HCT116 (cell line): ENCODE measurements at regions not wholly inside any gene's neighbourhood (a gene's known extent, or its start where the extent isn't known, plus 50 kb on each side); places are given as distances from the start of the nearest gene placed in this dataset.

ENCODE experiments used
- ATAC-seq: fragments of 200-7000 bp; cut with Tn5 transposase; 2 replicates; pipeline ENCODE4 v1.9.1; 2020; ENCODE audit warnings: mild to moderate bottlenecking, moderate library complexity
- BruUV-seq: library from RNA; stranded (reverse); fragments of 400-500 nt; replicated peaks from 2 replicates; lab custom pipeline; 2021; lab: Mats Ljungman, UMichigan
- CTCF ChIA-PET: fragments of 300-600 bp; sonication (Branson Sonifier 250); formaldehyde crosslinking; loops from one replicate; lab custom pipeline; 2021; ENCODE audit warnings: antibody characterized with exemption; lab: Charles Lee
- POLR2A ChIA-PET: fragments of 300-600, 350-600 bp; sonication (Branson Sonifier 250); formaldehyde crosslinking; loops from one replicate; lab custom pipeline; 2021; ENCODE audit warnings: antibody characterized with exemption; lab: Charles Lee
- RAD21 ChIA-PET, 2 experiments: fragments of 300-600 bp; sonication (Branson Sonifier 250); formaldehyde crosslinking; loops; one replicate each; lab custom pipeline; 2023; ENCODE audit warnings: low total read pairs in 2 of 2; ENCODE audit not compliant: uncharacterized antibody in 2 of 2, unreplicated experiment in 2 of 2, low non-redundant PET in 1 of 2; lab: Charles Lee
- DNase-seq: peaks from one replicate; pipeline ENCODE4 v3.0.0-alpha.2; 2010; ENCODE audit warnings: low read depth, low spot score
- H2AFZ ChIP-seq: fragments of 200-600 bp; shearing (Covaris generic), sonication (generic); 2 replicates; pipeline ENCODE4 v1.6.1; 2017; ENCODE audit warnings: low read depth, mixed run types, mixed read lengths, antibody characterized with exemption, low read length; ENCODE audit not compliant: poor library complexity, severe bottlenecking
- H3K27ac ChIP-seq: 2 replicates; pipeline ENCODE4 v1.5.1; 2012; ENCODE audit warnings: low read depth, low read length
- H3K27me3 ChIP-seq: fragments of 200-600 bp; sonication (generic); 2 replicates; pipeline ENCODE4 v1.6.1; 2016; ENCODE audit warnings: mixed run types, low read length, mixed read lengths; ENCODE audit not compliant: insufficient read depth
- H3K36me3 ChIP-seq, 2 experiments: fragments of 200-500 bp in 1 of 2; fragments of 200-600 bp in 1 of 2; sonication (Bioruptor generic) in 1 of 2; sonication (generic) in 1 of 2; 2 replicates each; pipeline versions ENCODE4 v1.5.1 to v1.6.1; 2014 to 2016; ENCODE audit warnings: low read length in 2 of 2, inconsistent platforms in 1 of 2, mixed read lengths in 1 of 2, mixed run types in 1 of 2; ENCODE audit not compliant: insufficient read depth in 2 of 2, control insufficient read depth in 1 of 2
- H3K4me1 ChIP-seq, 2 experiments: fragments of 200-600 bp in 1 of 2; sonication (generic) in 1 of 2; 2 replicates each; pipeline versions ENCODE4 v1.5.1 to v1.6.1; 2012 to 2017; ENCODE audit warnings: low read length in 2 of 2, inconsistent platforms in 1 of 2, mild to moderate bottlenecking in 1 of 2, mixed read lengths in 1 of 2, mixed run types in 1 of 2, moderate library complexity in 1 of 2; ENCODE audit not compliant: insufficient read depth in 2 of 2, control insufficient read depth in 1 of 2
- H3K4me2 ChIP-seq: fragments of 200-600 bp; sonication (generic); 2 replicates; pipeline ENCODE4 v1.6.1; 2017; ENCODE audit warnings: mixed run types, low read length, mixed read lengths
- H3K4me3 ChIP-seq, 2 experiments: fragments of 200-600 bp in 1 of 2; sonication (generic) in 1 of 2; replicated peaks in 1 of 2; 2 replicates each; pipeline ENCODE4 v1.5.1; 2011 to 2016; ENCODE audit warnings: low read length in 2 of 2, control low read depth in 1 of 2, low read depth in 1 of 2, mild to moderate bottlenecking in 1 of 2, mixed read lengths in 1 of 2, mixed run types in 1 of 2
- H3K79me2 ChIP-seq: fragments of 200-600 bp; sonication (generic); 2 replicates; pipeline ENCODE4 v1.6.1; 2017; ENCODE audit warnings: mild to moderate bottlenecking, mixed run types, low read length, moderate library complexity, mixed read lengths; ENCODE audit not compliant: insufficient read depth
- H3K9ac ChIP-seq: fragments of 200-600 bp; sonication (generic); 2 replicates; pipeline ENCODE4 v1.6.1; 2016; ENCODE audit warnings: low read length, mixed read lengths
- H3K9me2 ChIP-seq: fragments of 200-600 bp; sonication (generic), shearing (Covaris generic); 2 replicates; pipeline ENCODE4 v1.6.1; 2017; ENCODE audit warnings: mixed run types, mild to moderate bottlenecking, moderate library complexity; ENCODE audit not compliant: insufficient read depth
- H3K9me3 ChIP-seq, 2 experiments: fragments of 200-500 bp in 1 of 2; fragments of 200-600 bp in 1 of 2; sonication (Bioruptor generic) in 1 of 2; sonication (generic) in 1 of 2; 2 replicates each; pipeline ENCODE4 v1.6.1; 2014 to 2017; ENCODE audit warnings: low read length in 2 of 2, mixed read lengths in 2 of 2, inconsistent platforms in 1 of 2, low read depth in 1 of 2, mild to moderate bottlenecking in 1 of 2, mixed run types in 1 of 2, moderate library complexity in 1 of 2; ENCODE audit not compliant: control insufficient read depth in 1 of 2, insufficient read depth in 1 of 2
- H4K20me1 ChIP-seq: fragments of 200-600 bp; sonication (generic), shearing (Covaris generic); 2 replicates; pipeline ENCODE4 v1.6.1; 2017; ENCODE audit warnings: mixed run types, mild to moderate bottlenecking, moderate library complexity; ENCODE audit not compliant: insufficient read depth
- CEBPB ChIP-seq: IDR thresholded peaks from 2 replicates; pipeline ENCODE4 v1.6.1; 2012; ENCODE audit warnings: low read depth
- EGR1 ChIP-seq: IDR thresholded peaks from 2 replicates; pipeline ENCODE4 v1.6.1; 2012; ENCODE audit warnings: low read depth
- ELF1 ChIP-seq: IDR thresholded peaks from 2 replicates; pipeline ENCODE4 v1.6.1; 2012; ENCODE audit warnings: low read depth, borderline replicate concordance
- EZH2 ChIP-seq: fragments of 200-600 bp; sonication (generic); IDR thresholded peaks from 2 replicates; pipeline ENCODE4 v1.6.1; 2017; ENCODE audit warnings: antibody characterized with exemption, mixed run types
- EZH2phosphoT487 ChIP-seq: fragments of 200-600 bp; IDR thresholded peaks from 2 replicates; pipeline ENCODE4 v1.6.1; 2018; ENCODE audit warnings: antibody characterized with exemption, borderline replicate concordance
- FOSL1 ChIP-seq: IDR thresholded peaks from 2 replicates; pipeline ENCODE4 v1.6.1; 2012; ENCODE audit warnings: low read depth
- POLR2A ChIP-seq: IDR thresholded peaks from 2 replicates; pipeline ENCODE4 v1.7.0; 2011; ENCODE audit warnings: borderline replicate concordance; ENCODE audit not compliant: insufficient read depth, insufficient read length; ENCODE audit errors: extremely low read depth
- POLR2AphosphoS5 ChIP-seq: IDR thresholded peaks from 2 replicates; pipeline ENCODE4 v1.6.1; 2011; ENCODE audit warnings: mild to moderate bottlenecking, low read depth, low read length, moderate library complexity
- RAD21 ChIP-seq: IDR thresholded peaks from 2 replicates; pipeline ENCODE4 v1.6.1; 2012; ENCODE audit warnings: low read depth, mild to moderate bottlenecking
- SIN3A ChIP-seq: IDR thresholded peaks from 2 replicates; pipeline ENCODE4 v1.6.1; 2012; ENCODE audit warnings: low read depth
- SP1 ChIP-seq: IDR thresholded peaks from 2 replicates; pipeline ENCODE4 v1.6.1; 2012; ENCODE audit warnings: low read depth
- SRF ChIP-seq: IDR thresholded peaks from 2 replicates; pipeline ENCODE4 v1.6.1; 2012; ENCODE audit warnings: low read depth
- TCF7L2 ChIP-seq: IDR thresholded peaks from 2 replicates; pipeline ENCODE4 v1.7.0; 2011; ENCODE audit warnings: borderline replicate concordance, inconsistent platforms; ENCODE audit not compliant: insufficient read depth, insufficient read length; ENCODE audit errors: extremely low read depth
- YY1 ChIP-seq: IDR thresholded peaks from 2 replicates; pipeline ENCODE4 v1.6.1; 2011; ENCODE audit warnings: low read length, low read depth, moderate library complexity, mild to moderate bottlenecking; ENCODE audit not compliant: insufficient replicate concordance; ENCODE audit errors: extremely low read depth
- ZFX ChIP-seq: fragments of 450-650 bp; IDR thresholded peaks from 2 replicates; pipeline ENCODE4 v1.6.1; 2017
- ZNF274 ChIP-seq: fragments of 200-500 bp; sonication (Bioruptor generic); IDR thresholded peaks from 2 replicates; pipeline ENCODE4 v1.6.1; 2014; ENCODE audit warnings: mild to moderate bottlenecking, low read depth, low read length, inconsistent platforms
- intact Hi-C: fragments of 100-400 bp; cut with micrococcal nuclease; formaldehyde crosslinking; loops from 2 replicates; pipeline ENCODE4 v1.10.0; 2022
- TF ChIP-seq, protein P1 (sequence below): IDR thresholded peaks from 2 replicates; pipeline ENCODE4 v1.6.1; 2012; ENCODE audit warnings: low read depth
- TF ChIP-seq, protein P2 (sequence below): IDR thresholded peaks from 2 replicates; pipeline ENCODE4 v1.6.1; 2011; ENCODE audit warnings: mild to moderate bottlenecking, low read length, moderate library complexity; ENCODE audit not compliant: insufficient replicate concordance; ENCODE audit errors: extremely low read depth
- TF ChIP-seq, protein P3 (sequence below): IDR thresholded peaks from 2 replicates; pipeline ENCODE4 v1.6.1; 2012

- H4K20me1 ChIP-seq: no peaks in the 10 kb centered on the region
- H3K79me2 ChIP-seq: no peaks in the 10 kb centered on the region
- ATAC-seq: no peak
- H3K9me3 ChIP-seq: no peaks in the 10 kb centered on the region
- H3K9ac ChIP-seq: no peak overlapping the region
- intact Hi-C loops: no loop called here
- H3K27ac ChIP-seq: no peak overlapping the region
- no peak overlapping the region for H2AFZ ChIP-seq
- BruUV-seq: no TSS peak
- H3K27me3 ChIP-seq: no peaks in the 10 kb centered on the region
- no peak overlapping the region for H3K4me2 ChIP-seq
- no peaks in the 10 kb centered on the region for H3K36me3 ChIP-seq
- POLR2A ChIA-PET: no interaction called here
- DNase-seq: no peak
- H3K4me1 ChIP-seq: no peaks in the 10 kb centered on the region
- TF ChIP-seq SRF (no peak), CEBPB (no peak), EGR1 (no peak), ELF1 (no peak), RAD21 (no peak), SP1 (no peak)
- TF ChIP-seq, protein P1, sequence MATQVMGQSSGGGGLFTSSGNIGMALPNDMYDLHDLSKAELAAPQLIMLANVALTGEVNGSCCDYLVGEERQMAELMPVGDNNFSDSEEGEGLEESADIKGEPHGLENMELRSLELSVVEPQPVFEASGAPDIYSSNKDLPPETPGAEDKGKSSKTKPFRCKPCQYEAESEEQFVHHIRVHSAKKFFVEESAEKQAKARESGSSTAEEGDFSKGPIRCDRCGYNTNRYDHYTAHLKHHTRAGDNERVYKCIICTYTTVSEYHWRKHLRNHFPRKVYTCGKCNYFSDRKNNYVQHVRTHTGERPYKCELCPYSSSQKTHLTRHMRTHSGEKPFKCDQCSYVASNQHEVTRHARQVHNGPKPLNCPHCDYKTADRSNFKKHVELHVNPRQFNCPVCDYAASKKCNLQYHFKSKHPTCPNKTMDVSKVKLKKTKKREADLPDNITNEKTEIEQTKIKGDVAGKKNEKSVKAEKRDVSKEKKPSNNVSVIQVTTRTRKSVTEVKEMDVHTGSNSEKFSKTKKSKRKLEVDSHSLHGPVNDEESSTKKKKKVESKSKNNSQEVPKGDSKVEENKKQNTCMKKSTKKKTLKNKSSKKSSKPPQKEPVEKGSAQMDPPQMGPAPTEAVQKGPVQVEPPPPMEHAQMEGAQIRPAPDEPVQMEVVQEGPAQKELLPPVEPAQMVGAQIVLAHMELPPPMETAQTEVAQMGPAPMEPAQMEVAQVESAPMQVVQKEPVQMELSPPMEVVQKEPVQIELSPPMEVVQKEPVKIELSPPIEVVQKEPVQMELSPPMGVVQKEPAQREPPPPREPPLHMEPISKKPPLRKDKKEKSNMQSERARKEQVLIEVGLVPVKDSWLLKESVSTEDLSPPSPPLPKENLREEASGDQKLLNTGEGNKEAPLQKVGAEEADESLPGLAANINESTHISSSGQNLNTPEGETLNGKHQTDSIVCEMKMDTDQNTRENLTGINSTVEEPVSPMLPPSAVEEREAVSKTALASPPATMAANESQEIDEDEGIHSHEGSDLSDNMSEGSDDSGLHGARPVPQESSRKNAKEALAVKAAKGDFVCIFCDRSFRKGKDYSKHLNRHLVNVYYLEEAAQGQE: no peak
- CTCF ChIA-PET: no interaction called here
- no peak overlapping the region for H3K4me3 ChIP-seq
- RAD21 ChIA-PET: no interaction called here
- no peaks in the 10 kb centered on the region for H3K9me2 ChIP-seq
Observed at GRCh38 chr3:177749836-177750235, 552.6 kb upstream of the TBL1XR1 start.

DNA sequence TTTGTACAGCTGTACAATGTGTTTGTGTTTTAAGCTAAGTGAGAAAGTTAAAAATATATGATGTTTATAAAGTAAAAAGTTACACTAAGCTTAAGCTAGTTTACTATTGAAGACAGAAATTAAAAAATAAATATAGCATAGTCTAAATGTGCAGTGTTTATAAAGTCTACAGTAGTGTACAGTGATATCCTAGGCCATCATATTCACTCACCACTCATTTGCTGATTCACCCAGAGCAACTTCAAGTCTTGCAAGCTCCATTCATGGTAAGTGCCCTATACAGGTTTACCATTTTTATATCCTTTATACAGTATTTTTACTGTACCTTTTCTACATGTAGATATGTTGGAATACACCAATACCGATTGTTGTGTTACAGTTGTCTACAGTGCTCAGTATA, 553.2 kb upstream of the TBL1XR1 start:
- POLR2A ChIA-PET: no interaction called here

More for the DNA sequence above, 553.2 kb upstream of the TBL1XR1 start:
- Histone ChIP-seq H3K27ac (no peak overlapping the region), H3K9me3 (no peaks in the 10 kb centered on the region), H3K4me3 (no peak overlapping the region), H4K20me1 (no peaks in the 10 kb centered on the region), H3K9ac (no peak overlapping the region), H3K79me2 (no peaks in the 10 kb centered on the region), H2AFZ (no peak overlapping the region), H3K36me3 (no peaks in the 10 kb centered on the region), H3K9me2 (no peaks in the 10 kb centered on the region), H3K27me3 (no peaks in the 10 kb centered on the region), H3K4me1 (no peaks in the 10 kb centered on the region), H3K4me2 (no peak overlapping the region)
- ChIA-PET RAD21 (no interaction called here), CTCF (no interaction called here)
- BruUV-seq: no TSS peak
- TF ChIP-seq FOSL1 (no peak), SIN3A (no peak), CEBPB (no peak), ZNF274 (no peak), POLR2A (no peak), YY1 (no peak), ZFX (no peak), EZH2 (no peak), TCF7L2 (no peak), EZH2phosphoT487 (no peak), POLR2AphosphoS5 (no peak)
- TF ChIP-seq, protein P2, sequence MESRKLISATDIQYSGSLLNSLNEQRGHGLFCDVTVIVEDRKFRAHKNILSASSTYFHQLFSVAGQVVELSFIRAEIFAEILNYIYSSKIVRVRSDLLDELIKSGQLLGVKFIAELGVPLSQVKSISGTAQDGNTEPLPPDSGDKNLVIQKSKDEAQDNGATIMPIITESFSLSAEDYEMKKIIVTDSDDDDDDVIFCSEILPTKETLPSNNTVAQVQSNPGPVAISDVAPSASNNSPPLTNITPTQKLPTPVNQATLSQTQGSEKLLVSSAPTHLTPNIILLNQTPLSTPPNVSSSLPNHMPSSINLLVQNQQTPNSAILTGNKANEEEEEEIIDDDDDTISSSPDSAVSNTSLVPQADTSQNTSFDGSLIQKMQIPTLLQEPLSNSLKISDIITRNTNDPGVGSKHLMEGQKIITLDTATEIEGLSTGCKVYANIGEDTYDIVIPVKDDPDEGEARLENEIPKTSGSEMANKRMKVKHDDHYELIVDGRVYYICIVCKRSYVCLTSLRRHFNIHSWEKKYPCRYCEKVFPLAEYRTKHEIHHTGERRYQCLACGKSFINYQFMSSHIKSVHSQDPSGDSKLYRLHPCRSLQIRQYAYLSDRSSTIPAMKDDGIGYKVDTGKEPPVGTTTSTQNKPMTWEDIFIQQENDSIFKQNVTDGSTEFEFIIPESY: no peak
- TF ChIP-seq, protein P3, sequence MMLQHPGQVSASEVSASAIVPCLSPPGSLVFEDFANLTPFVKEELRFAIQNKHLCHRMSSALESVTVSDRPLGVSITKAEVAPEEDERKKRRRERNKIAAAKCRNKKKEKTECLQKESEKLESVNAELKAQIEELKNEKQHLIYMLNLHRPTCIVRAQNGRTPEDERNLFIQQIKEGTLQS: no peak
- DNase-seq: no peak
- no peak for ATAC-seq
- intact Hi-C loops: no loop called here
